ENCODE measurements at regions not wholly inside any gene's neighbourhood (a gene's known extent, or its start where the extent isn't known, plus 50 kb on each side); places are given as distances from the start of the nearest gene placed in this dataset.
"Not testable (repeated sequence)": the region's sequence is repeated elsewhere in the genome, so short reads cannot be mapped to it uniquely, and the experiment has no call there.

DNA sequence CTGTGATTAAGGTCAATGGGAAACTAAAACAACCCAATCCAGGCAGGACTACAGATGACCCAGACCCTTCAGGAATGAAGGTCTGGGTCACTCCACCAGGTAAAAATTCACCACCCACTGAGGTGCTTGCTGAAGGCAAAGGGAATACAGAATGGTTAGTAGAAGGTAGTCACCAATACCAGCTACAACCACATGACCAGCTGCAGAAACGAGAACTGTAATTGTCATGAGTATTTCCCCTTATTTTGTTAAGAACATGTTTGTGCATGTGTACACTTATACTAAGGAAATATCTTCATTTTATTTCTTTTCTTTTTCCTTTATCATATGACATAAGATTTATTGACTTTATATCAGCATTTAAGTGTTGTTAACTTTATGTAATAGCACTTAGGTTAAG, 126.1 kb upstream of the ZC3H12C start:
- peaks cover 13 to 15% (median 13%) of the 10 kb centered on the region in 4 donors for H3K4me1 ChIP-seq
- H3K9me3 ChIP-seq; DNase-seq (ENCODE audit: extremely low spot score); H3K4me3 ChIP-seq; H3K27ac ChIP-seq (replicated peaks in 1 of 4); H3K27me3 ChIP-seq; H3K36me3 ChIP-seq; intact Hi-C loops (cut with DNase I): not testable (repeated sequence)
- 60% methylated on average over 1 of the region's 1 CpG for WGBS

GRCh38 chr11:109968299-109968698, 124.9 kb upstream of the ZC3H12C start:
- no peaks in the 10 kb centered on the region for H3K27me3 ChIP-seq
- no peak overlapping the region for H3K4me3 ChIP-seq
- DNase-seq (ENCODE audit: extremely low spot score) = no peak
- H3K27ac ChIP-seq (replicated peaks in 1 of 4) = no peak overlapping the region
- H3K9me3 ChIP-seq = no peaks in the 10 kb centered on the region
- H3K4me1 ChIP-seq = peaks cover 21 to 24% (median 23%) of the 10 kb centered on the region in 4 donors
- no peak for TF ChIP-seq CTCF (IDR thresholded peaks at IDR 0.05)
- TF ChIP-seq POLR2A (IDR thresholded peaks at IDR 0.05; ENCODE audit: low read depth) = no peak
- H3K36me3 ChIP-seq = no peaks in the 10 kb centered on the region
- 87% methylated on average over 3 of the region's 3 CpGs for WGBS
- intact Hi-C loops (cut with DNase I) = no loop called here

DNA sequence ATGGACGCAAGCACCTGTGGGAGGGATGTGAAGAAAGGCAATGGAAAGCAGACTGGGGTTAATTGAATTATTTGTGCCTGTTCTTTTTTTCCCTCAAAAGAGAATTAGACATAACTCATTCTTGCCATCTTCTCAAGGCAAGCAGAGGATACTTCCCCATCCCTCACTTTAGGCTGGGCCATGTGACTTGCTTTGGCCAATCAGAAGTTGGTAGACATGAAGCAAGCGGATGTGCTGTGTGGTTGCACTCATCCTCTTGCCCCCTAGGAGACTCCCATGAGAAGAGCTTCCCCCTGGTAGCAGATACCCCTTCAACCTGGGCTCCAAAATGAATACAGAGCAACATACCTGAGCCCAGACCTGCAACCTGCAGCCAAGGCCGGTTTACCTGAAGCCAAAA, 124.4 kb upstream of the ZC3H12C start:
- H3K27ac ChIP-seq (replicated peaks in 1 of 4) = no peak overlapping the region
- no peaks in the 10 kb centered on the region for H3K9me3 ChIP-seq
- H3K4me1 ChIP-seq = peaks cover 21 to 25% (median 23%) of the 10 kb centered on the region in 4 donors
- no peaks in the 10 kb centered on the region for H3K27me3 ChIP-seq
- no peak for DNase-seq (ENCODE audit: extremely low spot score)
- TF ChIP-seq POLR2A (IDR thresholded peaks at IDR 0.05; ENCODE audit: low read depth) (no peak), CTCF (IDR thresholded peaks at IDR 0.05) (no peak), EP300 (IDR thresholded peaks at IDR 0.05) (no peak), POLR2AphosphoS5 (IDR thresholded peaks at IDR 0.05) (no peak)
- H3K36me3 ChIP-seq = no peaks in the 10 kb centered on the region
- 97% methylated on average over 3 of the region's 3 CpGs for WGBS
- H3K4me3 ChIP-seq = no peak overlapping the region
- intact Hi-C loops (cut with DNase I) = no loop called here

- intact Hi-C loops (cut with DNase I) = no loop called here
- Histone ChIP-seq H3K9me3 (no peaks in the 10 kb centered on the region), H3K27me3 (no peaks in the 10 kb centered on the region), H3K4me1 (peaks cover 21 to 25% (median 23%) of the 10 kb centered on the region in 4 donors), H3K4me3 (no peak overlapping the region), H3K27ac (replicated peaks in 1 of 4) (no peak overlapping the region), H3K36me3 (no peaks in the 10 kb centered on the region)
- TF ChIP-seq POLR2A (IDR thresholded peaks at IDR 0.05; ENCODE audit: low read depth) (no peak), POLR2AphosphoS5 (IDR thresholded peaks at IDR 0.05) (no peak), EP300 (IDR thresholded peaks at IDR 0.05) (no peak), CTCF (IDR thresholded peaks at IDR 0.05) (no peak)
- no peak for DNase-seq (ENCODE audit: extremely low spot score)
- WGBS = 69% methylated on average over 9 of the region's 9 CpGs
Measured at GRCh38 chr11:109970516-109971183, 122.5 kb upstream of the ZC3H12C start.

DNA sequence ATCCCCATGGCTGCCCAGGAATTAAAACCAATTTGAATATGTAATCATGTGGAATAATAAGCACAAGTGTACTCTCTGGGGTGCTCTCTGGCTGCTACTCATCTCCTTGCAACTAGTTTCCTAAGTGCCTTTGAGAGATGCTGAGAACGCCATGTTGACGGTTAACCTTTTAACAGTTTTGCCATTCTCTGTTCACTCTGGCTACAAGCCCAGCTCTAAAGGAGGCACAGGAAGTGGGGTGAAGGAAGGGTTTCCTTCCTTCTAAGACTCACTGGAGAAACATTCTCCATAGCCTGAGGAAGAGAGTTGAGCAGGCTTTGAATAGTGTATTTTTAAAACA, 122.0 kb upstream of the ZC3H12C start:
- Histone ChIP-seq H3K4me1 (peaks cover 21 to 25% (median 23%) of the 10 kb centered on the region in 4 donors), H3K4me3 (no peak overlapping the region), H3K36me3 (no peaks in the 10 kb centered on the region), H3K27ac (replicated peaks in 1 of 4) (no peak overlapping the region), H3K27me3 (no peaks in the 10 kb centered on the region), H3K9me3 (no peaks in the 10 kb centered on the region)
- TF ChIP-seq POLR2A (IDR thresholded peaks at IDR 0.05; ENCODE audit: low read depth) (no peak), CTCF (IDR thresholded peaks at IDR 0.05) (no peak), EP300 (IDR thresholded peaks at IDR 0.05) (no peak), POLR2AphosphoS5 (IDR thresholded peaks at IDR 0.05) (no peak)
- no peak for DNase-seq (ENCODE audit: extremely low spot score)
- 37% methylated on average over 2 of the region's 2 CpGs for WGBS
- intact Hi-C loops (cut with DNase I) = no loop called here

Measured in esophagus muscularis mucosa (tissue), 4 donors.